Activated CD4-positive, alpha-beta T cell treated with anti-CD3 and anti-CD28 coated beads for 36 hours (primary cell): ENCODE measurements at regions not wholly inside any gene's neighbourhood (a gene's known extent, or its start where the extent isn't known, plus 50 kb on each side); places are given as distances from the start of the nearest gene placed in this dataset.

Source experiments
- ATAC-seq: fragments of 200-7000 bp; cut with Tn5 transposase; one replicate; pipeline ENCODE4 v1.10.0; 2021; ENCODE audit warnings: mild to moderate bottlenecking, moderate library complexity
- CTCF ChIA-PET: fragments of 350-600 bp; sonication (Branson Sonifier 250); formaldehyde crosslinking; loops from one replicate; lab custom pipeline; 2021; ENCODE audit warnings: antibody characterized with exemption; lab: Charles Lee
- POLR2A ChIA-PET: fragments of 350-600 bp; sonication (Branson Sonifier 250); formaldehyde crosslinking; loops from one replicate; lab custom pipeline; 2021; ENCODE audit warnings: antibody characterized with exemption, inconsistent platforms; lab: Charles Lee
- DNase-seq: peaks from one replicate; pipeline ENCODE4 v3.0.0-alpha.2; 2020
- H3K27ac Mint-ChIP-seq: one replicate; pipeline ENCODE4 v1.8.0; 2021; ENCODE audit warnings: mixed read lengths
- H3K27me3 Mint-ChIP-seq: one replicate; pipeline ENCODE4 v1.8.0; 2021; ENCODE audit warnings: mixed read lengths
- H3K36me3 Mint-ChIP-seq: one replicate; pipeline ENCODE4 v1.8.0; 2021; ENCODE audit warnings: low read depth, mixed read lengths
- H3K4me1 Mint-ChIP-seq: one replicate; pipeline ENCODE4 v1.8.0; 2021; ENCODE audit warnings: mixed read lengths
- H3K4me3 Mint-ChIP-seq: one replicate; pipeline ENCODE4 v1.8.0; 2021; ENCODE audit warnings: mild to moderate bottlenecking, moderate library complexity, mixed read lengths
- H3K9me3 Mint-ChIP-seq: one replicate; pipeline ENCODE4 v1.8.0; 2021; ENCODE audit warnings: low read depth, mixed read lengths
- intact Hi-C, 2 experiments: fragments of 100-400 bp; cut with DNase I in 1 of 2; cut with micrococcal nuclease in 1 of 2; formaldehyde crosslinking; loops; one replicate each; pipeline versions ENCODE4 v1.14.2 to v1.15.1; 2022 to 2024; cut with DNase I, micrococcal nuclease

DNA sequence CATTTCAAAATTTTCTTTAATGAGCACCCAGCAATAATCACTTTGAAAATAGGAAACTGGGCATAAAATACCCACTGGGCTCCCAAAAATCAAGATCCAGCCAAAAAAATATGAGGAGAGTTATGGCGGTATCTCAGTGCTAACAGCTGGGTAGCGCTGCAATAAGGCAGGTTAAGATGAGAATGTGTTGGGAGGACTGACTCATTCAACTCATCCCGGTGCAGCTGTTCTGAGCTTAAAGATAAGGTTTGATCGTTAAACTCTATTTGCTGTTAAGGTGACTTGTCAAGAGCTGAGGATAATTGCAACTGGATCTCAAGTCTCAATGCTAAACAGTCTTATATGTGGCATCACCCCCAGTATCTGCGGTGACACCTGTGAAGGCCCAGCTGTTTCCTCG lies 507.7 kb downstream of the EPM2A start:
- ChIA-PET POLR2A (no interaction called here), CTCF (no interaction called here)
- Mint-ChIP-seq H3K9me3 (no peaks in the 10 kb centered on the region), H3K4me3 (no peak overlapping the region), H3K4me1 (no peaks in the 10 kb centered on the region), H3K27ac (no peak overlapping the region), H3K27me3 (peaks cover 5% of the 10 kb centered on the region), H3K36me3 (no peaks in the 10 kb centered on the region)
- intact Hi-C loops, result no loop called here
- no peak for DNase-seq
- no peak for ATAC-seq

DNA sequence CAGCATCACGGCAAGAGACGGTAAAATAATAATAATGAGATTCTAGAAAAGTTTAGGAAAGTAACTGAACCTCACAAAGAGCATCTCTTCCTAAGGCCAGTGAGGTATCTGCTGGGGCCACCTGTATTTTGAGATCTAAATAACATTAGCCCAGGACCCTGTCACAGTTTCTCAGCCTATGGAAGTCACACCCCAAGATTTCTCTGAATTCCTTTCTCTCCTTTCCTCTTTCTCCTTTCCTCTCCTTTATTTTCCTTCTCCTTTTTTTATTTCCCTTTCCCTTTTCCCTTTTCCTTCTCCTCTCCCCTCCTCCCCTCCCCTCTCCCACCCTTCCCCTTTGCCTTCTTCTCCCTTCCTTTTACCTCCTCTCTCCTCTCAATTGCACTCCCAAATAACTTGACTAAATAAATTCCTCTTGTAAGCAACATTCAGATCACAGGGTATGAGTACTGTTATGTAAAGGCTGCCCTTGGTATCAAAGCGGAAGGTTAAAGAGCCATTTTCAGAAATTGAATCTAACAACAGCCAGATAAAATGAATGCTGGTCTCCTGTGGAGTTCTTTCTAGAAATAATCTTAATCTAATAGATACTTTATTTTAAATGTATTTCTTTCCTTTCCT lies 506.2 kb downstream of the EPM2A start:
- ATAC-seq (no peak), DNase-seq (no peak)
- POLR2A ChIA-PET, result no interaction called here
- CTCF ChIA-PET, result no interaction called here
- Mint-ChIP-seq H3K9me3 (no peaks in the 10 kb centered on the region), H3K36me3 (no peaks in the 10 kb centered on the region), H3K4me3 (no peak overlapping the region), H3K27me3 (peaks cover 8% of the 10 kb centered on the region), H3K27ac (no peak overlapping the region), H3K4me1 (no peaks in the 10 kb centered on the region)
- intact Hi-C loops, result no loop called here

- CTCF ChIA-PET, result no interaction called here
- Mint-ChIP-seq H3K9me3 (no peaks in the 10 kb centered on the region), H3K27ac (no peak overlapping the region), H3K4me1 (no peaks in the 10 kb centered on the region), H3K36me3 (no peaks in the 10 kb centered on the region), H3K27me3 (peaks cover 16% of the 10 kb centered on the region), H3K4me3 (no peak overlapping the region)
- intact Hi-C loops, result no loop called here
- ATAC-seq, result no peak
- no peak for DNase-seq
- POLR2A ChIA-PET, result no interaction called here
Measured at GRCh38 chr6:145233955-145234354, 501.4 kb downstream of the EPM2A start.

- intact Hi-C loops, result no loop called here
- no peaks in the 10 kb centered on the region for H3K9me3 Mint-ChIP-seq
- ChIA-PET CTCF (no interaction called here), POLR2A (no interaction called here)
- H3K4me3 Mint-ChIP-seq, result no peak overlapping the region
- DNase-seq (no peak), ATAC-seq (no peak)
- H3K4me1 Mint-ChIP-seq, result no peaks in the 10 kb centered on the region
- H3K36me3 Mint-ChIP-seq, result no peaks in the 10 kb centered on the region
- no peak overlapping the region for H3K27ac Mint-ChIP-seq
- peaks cover 10% of the 10 kb centered on the region for H3K27me3 Mint-ChIP-seq
Measured at GRCh38 chr6:145235207-145235606, 500.1 kb downstream of the EPM2A start.

DNA sequence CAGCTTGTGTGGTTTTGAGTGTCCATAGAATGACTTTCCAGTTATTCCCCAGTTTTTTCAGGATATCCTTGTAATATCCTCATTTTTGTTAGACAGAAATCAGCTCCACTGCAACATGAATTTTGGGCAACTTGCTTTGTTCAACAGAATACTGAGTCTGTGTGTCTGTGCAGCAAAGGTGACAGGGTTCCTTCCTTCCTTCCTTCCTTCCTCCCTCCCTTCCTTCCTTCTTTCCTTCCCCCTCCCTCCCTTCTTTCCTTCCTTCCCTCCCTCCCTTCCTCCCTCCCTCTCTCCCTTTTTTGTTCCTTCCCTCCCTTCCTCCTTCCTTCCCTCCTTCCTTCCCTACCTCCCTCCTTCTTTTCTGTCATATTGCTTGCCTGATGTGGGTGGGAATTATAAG lies 496.5 kb downstream of the EPM2A start:
- H3K27ac Mint-ChIP-seq, result no peak overlapping the region
- no peak for ATAC-seq
- intact Hi-C loops, result no loop called here
- H3K27me3 Mint-ChIP-seq, result peaks cover 12% of the 10 kb centered on the region
- CTCF ChIA-PET, result no interaction called here
- H3K4me1 Mint-ChIP-seq, result no peaks in the 10 kb centered on the region
- POLR2A ChIA-PET, result no interaction called here
- no peak overlapping the region for H3K4me3 Mint-ChIP-seq
- H3K9me3 Mint-ChIP-seq, result no peaks in the 10 kb centered on the region
- H3K36me3 Mint-ChIP-seq, result no peaks in the 10 kb centered on the region
- DNase-seq, result no peak

GRCh38 chr6:145241039-145241438 lies 494.3 kb downstream of the EPM2A start:
- Mint-ChIP-seq H3K36me3 (no peaks in the 10 kb centered on the region), H3K9me3 (no peaks in the 10 kb centered on the region), H3K27ac (no peak overlapping the region), H3K4me3 (no peak overlapping the region), H3K4me1 (no peaks in the 10 kb centered on the region), H3K27me3 (peaks cover 8% of the 10 kb centered on the region)
- DNase-seq, result no peak
- intact Hi-C loops, result no loop called here
- ATAC-seq, result no peak
- ChIA-PET POLR2A (no interaction called here), CTCF (interaction anchor here (1.6 kb wide), 1 partner anchor 9 kb away, joined by 3 read pairs; no protein-coding TSS in a partner anchor)

- POLR2A ChIA-PET, result no interaction called here
- H3K27me3 Mint-ChIP-seq, result peaks cover 7% of the 10 kb centered on the region
- H3K36me3 Mint-ChIP-seq, result no peaks in the 10 kb centered on the region
- no peaks in the 10 kb centered on the region for H3K9me3 Mint-ChIP-seq
- H3K4me1 Mint-ChIP-seq, result no peaks in the 10 kb centered on the region
- H3K27ac Mint-ChIP-seq, result no peak overlapping the region
- CTCF ChIA-PET, result interaction anchor here (0.5 to 1.6 kb wide), 2 partner anchors 8 to 890 kb away, joined by 3 read pairs; no protein-coding TSS in a partner anchor
- intact Hi-C loops, result no loop called here
- DNase-seq (no peak), ATAC-seq (no peak)
- H3K4me3 Mint-ChIP-seq, result no peak overlapping the region
Measured at GRCh38 chr6:145241721-145242120, 493.6 kb downstream of the EPM2A start.

GRCh38 chr6:145244349-145245100 lies 490.8 kb downstream of the EPM2A start:
- ChIA-PET CTCF (no interaction called here), POLR2A (no interaction called here)
- no peaks in the 10 kb centered on the region for H3K9me3 Mint-ChIP-seq
- no peaks in the 10 kb centered on the region for H3K4me1 Mint-ChIP-seq
- no peak for DNase-seq
- H3K36me3 Mint-ChIP-seq, result no peaks in the 10 kb centered on the region
- intact Hi-C loops, result no loop called here
- H3K27ac Mint-ChIP-seq, result no peak overlapping the region
- H3K27me3 Mint-ChIP-seq, result peaks cover 10% of the 10 kb centered on the region
- H3K4me3 Mint-ChIP-seq, result no peak overlapping the region
- no peak for ATAC-seq

- peaks cover 10% of the 10 kb centered on the region for H3K27me3 Mint-ChIP-seq
- POLR2A ChIA-PET, result no interaction called here
- H3K27ac Mint-ChIP-seq, result no peak overlapping the region
- no peak for ATAC-seq
- CTCF ChIA-PET, result no interaction called here
- intact Hi-C loops, result no loop called here
- no peak overlapping the region for H3K4me3 Mint-ChIP-seq
- no peak for DNase-seq
- H3K4me1 Mint-ChIP-seq, result no peaks in the 10 kb centered on the region
- no peaks in the 10 kb centered on the region for H3K36me3 Mint-ChIP-seq
- no peaks in the 10 kb centered on the region for H3K9me3 Mint-ChIP-seq
Measured at GRCh38 chr6:145245119-145245518, 490.2 kb downstream of the EPM2A start.

GRCh38 chr6:145247692-145248419 lies 487.5 kb downstream of the EPM2A start:
- DNase-seq (no peak), ATAC-seq (no peak)
- Mint-ChIP-seq H3K27me3 (peaks cover 6% of the 10 kb centered on the region), H3K27ac (no peak overlapping the region), H3K4me1 (no peaks in the 10 kb centered on the region), H3K9me3 (no peaks in the 10 kb centered on the region), H3K36me3 (no peaks in the 10 kb centered on the region), H3K4me3 (no peak overlapping the region)
- ChIA-PET POLR2A (no interaction called here), CTCF (no interaction called here)
- intact Hi-C loops, result no loop called here

GRCh38 chr6:145250436-145250835 lies 484.9 kb downstream of the EPM2A start:
- intact Hi-C loops, result no loop called here
- DNase-seq (no peak), ATAC-seq (no peak)
- Mint-ChIP-seq H3K9me3 (no peaks in the 10 kb centered on the region), H3K36me3 (no peaks in the 10 kb centered on the region), H3K27ac (no peak overlapping the region), H3K4me3 (no peak overlapping the region), H3K27me3 (peaks cover 6% of the 10 kb centered on the region), H3K4me1 (no peaks in the 10 kb centered on the region)
- ChIA-PET CTCF (interaction anchor here (1.4 kb wide), 1 partner anchor 9 kb away, joined by 3 read pairs; no protein-coding TSS in a partner anchor), POLR2A (no interaction called here)

DNA sequence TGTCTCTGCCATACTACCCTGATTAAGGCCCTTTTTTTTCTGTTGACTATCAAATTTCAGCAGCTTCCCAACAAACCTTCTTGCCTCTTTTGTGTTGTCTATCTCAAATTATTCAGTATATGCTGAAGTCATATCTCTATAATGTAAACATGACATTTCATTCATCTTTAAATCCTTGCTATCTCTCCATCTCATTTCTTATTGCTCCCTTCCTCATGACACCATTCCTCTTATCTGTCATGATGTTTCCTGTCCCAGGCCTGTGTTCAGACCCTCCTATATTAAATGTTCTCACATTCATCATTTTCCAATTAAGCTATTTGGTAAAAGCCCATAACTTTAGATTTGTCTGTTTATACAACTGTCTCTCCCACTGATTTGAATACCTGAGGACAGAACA lies 482.6 kb downstream of the EPM2A start:
- intact Hi-C loops, result no loop called here

More for the DNA sequence above, 482.6 kb downstream of the EPM2A start:
- Mint-ChIP-seq H3K36me3 (no peaks in the 10 kb centered on the region), H3K27ac (no peak overlapping the region), H3K9me3 (no peaks in the 10 kb centered on the region), H3K4me3 (no peak overlapping the region), H3K4me1 (no peaks in the 10 kb centered on the region), H3K27me3 (peaks cover 3% of the 10 kb centered on the region)
- DNase-seq, result no peak
- ChIA-PET CTCF (no interaction called here), POLR2A (no interaction called here)
- ATAC-seq, result no peak
